IMR-90 (cell line): ENCODE measurements at regions not wholly inside any gene's neighbourhood (a gene's known extent, or its start where the extent isn't known, plus 50 kb on each side); places are given as distances from the start of the nearest gene placed in this dataset.
A peak's percentile ranks its signal among the peaks of the same experiment; 100 is the strongest.

ENCODE experiments used
- ATAC-seq: fragments of 200-7000 bp; cut with Tn5 transposase; 2 replicates; pipeline ENCODE4 v1.9.1; 2020; ENCODE audit warnings: low read depth, mild to moderate bottlenecking, moderate library complexity
- BruUV-seq: library from RNA; stranded (reverse); fragments of 400-500 nt; replicated peaks from 2 replicates; lab custom pipeline; 2021; lab: Mats Ljungman, UMichigan
- CTCF ChIA-PET: fragments of 300-600 bp; formaldehyde crosslinking; extraction: SDS; loops from one replicate; lab custom pipeline; 2021; ENCODE audit warnings: antibody characterized with exemption; lab: Yijun Ruan, JAX
- POLR2A ChIA-PET: fragments of 300-600 bp; sonication (Branson Sonifier 250); formaldehyde crosslinking; loops from one replicate; lab custom pipeline; 2022; ENCODE audit warnings: antibody characterized with exemption; ENCODE audit not compliant: unreplicated experiment; lab: Charles Lee
- DNase-seq: peaks from one replicate; pipeline ENCODE4 v3.0.0; 2013
- H2AFZ ChIP-seq: replicated peaks from 2 replicates; pipeline ENCODE3; 2013; ENCODE audit warnings: low read length, mild to moderate bottlenecking; ENCODE audit not compliant: poor library complexity
- H2AK5ac ChIP-seq: 2 replicates; pipeline ENCODE4 v1.6.1; 2013; ENCODE audit warnings: low read depth, low read length, inconsistent platforms
- H2AK9ac ChIP-seq: replicated peaks from 2 replicates; pipeline ENCODE3; 2013; ENCODE audit warnings: mild to moderate bottlenecking, low read depth, low read length, moderate library complexity; ENCODE audit not compliant: poor library complexity
- H2BK120ac ChIP-seq: 2 replicates; pipeline ENCODE4 v1.6.1; 2013; ENCODE audit warnings: low read depth, low read length, inconsistent platforms
- H2BK15ac ChIP-seq: 3 replicates; pipeline ENCODE4 v1.6.1; 2013; ENCODE audit warnings: low read depth, low read length, inconsistent platforms
- H2BK20ac ChIP-seq: 2 replicates; pipeline ENCODE4 v1.6.1; 2013; ENCODE audit warnings: low read depth, mild to moderate bottlenecking, inconsistent platforms, low read length, moderate library complexity
- H2BK5ac ChIP-seq: 2 replicates; pipeline ENCODE4 v1.6.1; 2013; ENCODE audit warnings: mild to moderate bottlenecking, low read depth, low read length, inconsistent platforms; ENCODE audit not compliant: poor library complexity, severe bottlenecking
- H3K14ac ChIP-seq: replicated peaks from 2 replicates; pipeline ENCODE4 v1.6.1; 2013; ENCODE audit warnings: low read depth, low read length, inconsistent platforms
- H3K18ac ChIP-seq: 2 replicates; pipeline ENCODE4 v1.6.1; 2013; ENCODE audit warnings: low read depth, low read length, control low read depth
- H3K23ac ChIP-seq: 2 replicates; pipeline ENCODE4 v1.6.1; 2013; ENCODE audit warnings: low read depth, low read length, inconsistent platforms
- H3K27ac ChIP-seq: 2 replicates; pipeline ENCODE4 v1.5.1; 2013; ENCODE audit warnings: mild to moderate bottlenecking, control low read depth, low read length; ENCODE audit not compliant: insufficient read depth
- H3K27me3 ChIP-seq: 2 replicates; pipeline ENCODE4 v1.6.1; 2013; ENCODE audit warnings: low read length; ENCODE audit not compliant: control insufficient read depth, insufficient read depth
- H3K36me3 ChIP-seq: 2 replicates; pipeline ENCODE4 v1.6.1; 2013; ENCODE audit warnings: low read length, mixed read lengths; ENCODE audit not compliant: control insufficient read depth, insufficient read depth
- H3K4ac ChIP-seq: 2 replicates; pipeline ENCODE4 v1.6.1; 2013; ENCODE audit warnings: low read depth, low read length, inconsistent platforms
- H3K4me1 ChIP-seq: 2 replicates; pipeline ENCODE4 v1.6.1; 2013; ENCODE audit warnings: low read length, mixed read lengths; ENCODE audit not compliant: control insufficient read depth, insufficient read depth
- H3K4me2 ChIP-seq: 2 replicates; pipeline ENCODE4 v1.6.1; 2013; ENCODE audit warnings: low read depth, mild to moderate bottlenecking, control low read depth, low read length, moderate library complexity
- H3K4me3 ChIP-seq: 2 replicates; pipeline ENCODE4 v1.5.1; 2013; ENCODE audit warnings: low read depth, mild to moderate bottlenecking, control low read depth, low read length, moderate library complexity; ENCODE audit not compliant: insufficient read depth
- H3K56ac ChIP-seq: 2 replicates; pipeline ENCODE4 v1.6.1; 2013; ENCODE audit warnings: low read length, inconsistent platforms; ENCODE audit not compliant: insufficient read depth; ENCODE audit errors: extremely low read depth
- H3K79me1 ChIP-seq, 2 experiments: 2 replicates each; pipeline ENCODE4 v1.6.1; 2013; ENCODE audit warnings: low read length in 2 of 2, inconsistent platforms in 1 of 2, low read depth in 1 of 2
- H3K9ac ChIP-seq: 2 replicates; pipeline ENCODE4 v1.6.1; 2013; ENCODE audit warnings: low read depth, low read length, control low read depth
- H3K9me1 ChIP-seq: 2 replicates; pipeline ENCODE4 v1.6.1; 2013; ENCODE audit warnings: low read length, inconsistent platforms; ENCODE audit not compliant: insufficient read depth
- H3K9me3 ChIP-seq: 2 replicates; pipeline ENCODE4 v1.6.1; 2013; ENCODE audit warnings: low read length; ENCODE audit not compliant: control insufficient read depth, insufficient read depth
- H4K20me1 ChIP-seq: 2 replicates; pipeline ENCODE4 v1.6.1; 2013; ENCODE audit warnings: low read length, inconsistent platforms; ENCODE audit not compliant: insufficient read depth
- H4K5ac ChIP-seq: 2 replicates; pipeline ENCODE4 v1.6.1; 2013; ENCODE audit warnings: mild to moderate bottlenecking, low read depth, low read length, control low read depth
- H4K8ac ChIP-seq, 2 experiments: 2 replicates each; pipeline ENCODE4 v1.6.1; 2013; ENCODE audit warnings: low read depth in 2 of 2, low read length in 2 of 2, control low read depth in 1 of 2, inconsistent platforms in 1 of 2
- H4K91ac ChIP-seq: 2 replicates; pipeline ENCODE4 v1.6.1; 2013; ENCODE audit warnings: low read depth, low read length, inconsistent platforms; ENCODE audit not compliant: insufficient read depth
- BHLHE40 ChIP-seq: fragments of 150-350 bp; IDR thresholded peaks from 2 replicates; pipeline ENCODE4 v1.6.1; 2016; ENCODE audit warnings: mild to moderate bottlenecking, low read depth, low read length
- CEBPB ChIP-seq: IDR thresholded peaks from 2 replicates; pipeline ENCODE4 v1.6.1; 2012; ENCODE audit warnings: low read depth, low read length, improper control_type of control experiment
- RCOR1 ChIP-seq: IDR thresholded peaks from 2 replicates; pipeline ENCODE4 v1.6.1; 2012; ENCODE audit warnings: mild to moderate bottlenecking, low read length, improper control_type of control experiment; ENCODE audit not compliant: insufficient replicate concordance
- RFX5 ChIP-seq: IDR thresholded peaks from 2 replicates; pipeline ENCODE4 v1.8.0; 2012; ENCODE audit warnings: low read depth, mild to moderate bottlenecking, low read length, moderate library complexity
- WGBS, 2 experiments: methylation state at CpG; one replicate each; pipeline versions ENCODE4 v1.1.5 to v1.1.7; 2013; ENCODE audit warnings: missing lambda C conversion rate in 2 of 2; ENCODE audit not compliant: insufficient read length in 1 of 2; ENCODE audit errors: extremely low coverage in 2 of 2; 5-methylcytosine and 5-hydroxymethylcytosine counted together
- dilution Hi-C: fragments of 300-500 bp; cut with HindIII; formaldehyde crosslinking; loops from one replicate; pipeline ENCODE4 v1.14.3; 2018; ENCODE audit warnings: low sequenced_read_pairs; ENCODE audit not compliant: unreplicated experiment
- in situ Hi-C: fragments of 300-500 bp; cut with MboI; formaldehyde crosslinking; loops from 3 replicates; pipeline ENCODE4 v1.14.3; 2019; ENCODE audit warnings: low sequenced_read_pairs, inconsistent platforms, mixed read lengths
- intact Hi-C: fragments of 100-400 bp; cut with micrococcal nuclease; formaldehyde crosslinking; loops from 2 replicates; pipeline ENCODE4 v1.10.0; 2022

- no peak overlapping the region for H4K5ac ChIP-seq
- intact Hi-C loops (loop anchor here (1.0 to 10.0 kb wide), 4 partner anchors 318 to 688 kb away; partner anchors contain the start of gene VRK2), dilution Hi-C loops (no loop called here), in situ Hi-C loops (loop anchor here (25.0 kb wide), 1 partner anchor 312 kb away; no protein-coding TSS in a partner anchor)
- ChIA-PET POLR2A (no interaction called here), CTCF (interaction anchor here (0.8 kb wide), 1 partner anchor 543 kb away, joined by 3 read pairs; no protein-coding TSS in a partner anchor)
- TF ChIP-seq BHLHE40 (no peak), RFX5 (no peak), CEBPB (peak; percentile 40; the same call in 1 of the 2 replicates), RCOR1 (no peak)
- H3K4me2 ChIP-seq, result no peak overlapping the region
- H3K4me3 ChIP-seq, result no peak overlapping the region
- no TSS peak for BruUV-seq
- no peaks in the 10 kb centered on the region for H3K79me1 ChIP-seq
- no peak overlapping the region for H3K56ac ChIP-seq
- no peaks in the 10 kb centered on the region for H3K9me1 ChIP-seq
- no CpG with 5 or more reads among the region's 2 CpGs for WGBS, 2 experiments
- no peak overlapping the region for H3K4ac ChIP-seq
- H2BK5ac ChIP-seq, result no peak overlapping the region
- no peak overlapping the region for H2BK120ac ChIP-seq
- no peak overlapping the region for H3K18ac ChIP-seq
- no peaks in the 10 kb centered on the region for H3K27me3 ChIP-seq
- no peak overlapping the region for H3K23ac ChIP-seq
- H3K36me3 ChIP-seq, result no peaks in the 10 kb centered on the region
- no peak overlapping the region for H3K27ac ChIP-seq
- no peak overlapping the region for H2AK9ac ChIP-seq
- H3K9me3 ChIP-seq, result no peaks in the 10 kb centered on the region
- H4K20me1 ChIP-seq, result no peaks in the 10 kb centered on the region
- no peaks in the 10 kb centered on the region for H3K4me1 ChIP-seq
- no peak overlapping the region for H4K91ac ChIP-seq
- H3K9ac ChIP-seq, result no peak overlapping the region
- no peak overlapping the region for H2BK15ac ChIP-seq
- H2BK20ac ChIP-seq, result no peak overlapping the region
- H4K8ac ChIP-seq, result no peak overlapping the region
- H2AFZ ChIP-seq, result no peak overlapping the region
- H3K14ac ChIP-seq, result no peak overlapping the region
- ATAC-seq (no peak), DNase-seq (no peak)
- H2AK5ac ChIP-seq, result no peak overlapping the region
These were observed 207.7 kb upstream of the FANCL start for GRCh38 chr2:58448845-58449244.
